NCI-H2171 (cell line): ENCODE measurements at regions not wholly inside any gene's neighbourhood (a gene's known extent, or its start where the extent isn't known, plus 50 kb on each side); places are given as distances from the start of the nearest gene placed in this dataset.

ENCODE experiments used
- DNase-seq: peaks from one replicate; lab custom pipeline; 2025; lab: John Stamatoyannopoulos, UW

DNA sequence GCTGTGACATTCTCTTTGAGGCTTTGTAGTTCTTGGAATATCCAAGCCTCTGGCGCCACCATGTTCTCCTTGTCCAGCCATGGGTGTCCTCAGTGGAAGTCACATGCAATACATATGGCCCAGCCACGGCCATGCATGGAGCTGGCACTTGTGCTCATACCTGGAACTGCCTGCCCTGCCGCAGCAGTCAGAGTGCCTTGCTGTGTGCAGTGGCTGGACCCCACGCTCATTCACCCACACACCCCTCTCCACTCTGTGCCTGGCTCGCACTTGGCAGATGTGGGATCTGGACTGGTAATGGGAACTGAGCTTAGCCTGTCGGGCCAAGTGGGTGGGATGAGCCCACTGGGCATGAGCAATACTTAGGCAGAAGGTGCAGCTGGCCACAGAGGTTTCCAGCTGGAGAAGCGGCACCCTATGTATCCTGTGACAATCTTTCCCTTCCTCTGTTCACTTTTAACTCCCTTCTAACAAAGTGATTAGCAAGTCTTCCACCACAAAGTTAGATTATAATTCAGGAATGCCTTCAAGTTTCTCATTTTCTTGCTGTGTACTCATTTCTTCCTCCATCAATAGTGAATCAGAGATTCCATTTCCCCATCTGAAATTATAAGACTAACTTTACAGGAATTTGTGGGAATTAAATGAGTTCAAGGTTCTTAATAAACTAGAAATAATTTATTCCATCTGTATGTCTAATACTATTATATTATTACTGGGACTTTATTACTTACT, 351.6 kb upstream of the NCAM2 start:
- DNase-seq = no peak

DNA sequence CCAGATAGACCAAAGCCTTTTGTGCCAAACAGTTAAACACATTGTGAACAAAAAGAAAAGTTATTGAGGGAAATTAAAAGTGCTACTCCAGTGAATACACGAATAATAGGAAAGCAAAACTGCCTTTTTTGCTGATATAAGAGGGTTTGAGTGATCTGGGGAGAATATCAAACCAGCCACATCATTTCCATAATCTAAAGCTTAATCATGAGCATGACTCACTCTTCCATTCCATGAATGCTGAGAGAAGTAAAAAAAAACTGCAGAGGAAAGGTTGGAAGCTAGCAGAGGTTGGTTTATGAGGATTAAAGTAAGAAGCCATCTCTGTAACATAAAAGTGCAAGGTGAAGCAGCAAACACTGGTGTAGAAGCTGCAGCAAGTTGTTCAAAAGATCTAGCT, 350.6 kb upstream of the NCAM2 start:
- DNase-seq = no peak

DNA sequence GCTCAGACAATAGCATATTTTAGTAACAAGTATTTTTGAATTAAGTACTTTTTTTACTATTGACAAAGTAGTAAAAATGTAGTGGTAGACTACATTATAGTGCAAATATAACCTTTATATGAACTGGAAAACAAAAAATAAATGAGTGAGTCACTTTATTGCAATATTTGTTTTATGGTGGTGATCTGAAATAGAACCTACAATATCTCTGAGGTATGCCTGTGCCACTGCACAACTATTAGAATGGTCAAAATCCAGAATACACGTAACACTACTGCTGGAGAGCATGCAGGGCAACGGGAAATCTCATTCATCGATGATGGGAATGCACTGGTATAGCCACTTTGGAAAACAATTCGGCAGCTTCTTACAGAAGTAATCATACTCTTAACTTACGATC, 349.0 kb upstream of the NCAM2 start:
- DNase-seq = no peak

DNA sequence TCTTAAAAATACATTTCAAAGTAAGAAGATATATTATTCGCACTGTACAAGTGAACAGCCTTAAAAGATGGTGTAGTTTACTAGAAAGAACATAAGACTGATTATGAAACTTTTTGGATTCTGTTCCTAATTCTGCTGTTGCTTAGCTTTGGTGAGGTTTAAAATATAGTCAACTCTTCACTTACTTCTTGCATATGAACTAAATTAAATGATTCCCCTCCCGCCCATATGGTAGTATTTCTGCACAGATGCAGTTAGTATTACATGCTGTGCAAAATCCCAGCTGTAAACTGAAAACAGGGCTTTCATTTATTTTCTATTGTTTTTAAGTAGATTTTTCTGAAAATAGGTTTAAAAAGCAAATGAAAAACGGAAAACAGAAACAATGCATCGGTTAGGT, 345.4 kb upstream of the NCAM2 start:
- DNase-seq = no peak

DNA sequence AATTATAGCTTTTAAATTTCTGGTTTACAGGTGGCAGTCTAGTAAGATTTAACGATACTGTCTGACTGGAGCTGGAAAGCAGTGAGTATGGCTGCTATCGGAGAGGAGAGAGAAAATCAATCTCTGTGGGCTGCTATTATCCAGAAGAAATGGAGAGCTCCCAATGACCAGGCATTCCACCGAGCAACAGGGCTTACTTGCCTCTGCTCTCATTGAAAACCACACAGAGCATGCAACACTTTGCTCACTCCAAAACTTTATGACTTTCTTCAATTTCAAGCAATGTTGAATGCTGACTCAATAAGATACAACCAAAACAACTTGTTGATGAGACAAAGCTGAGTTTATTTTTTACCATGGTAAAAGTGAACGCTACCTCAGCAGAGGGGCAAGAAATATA, 337.0 kb upstream of the NCAM2 start:
- no peak for DNase-seq

DNA sequence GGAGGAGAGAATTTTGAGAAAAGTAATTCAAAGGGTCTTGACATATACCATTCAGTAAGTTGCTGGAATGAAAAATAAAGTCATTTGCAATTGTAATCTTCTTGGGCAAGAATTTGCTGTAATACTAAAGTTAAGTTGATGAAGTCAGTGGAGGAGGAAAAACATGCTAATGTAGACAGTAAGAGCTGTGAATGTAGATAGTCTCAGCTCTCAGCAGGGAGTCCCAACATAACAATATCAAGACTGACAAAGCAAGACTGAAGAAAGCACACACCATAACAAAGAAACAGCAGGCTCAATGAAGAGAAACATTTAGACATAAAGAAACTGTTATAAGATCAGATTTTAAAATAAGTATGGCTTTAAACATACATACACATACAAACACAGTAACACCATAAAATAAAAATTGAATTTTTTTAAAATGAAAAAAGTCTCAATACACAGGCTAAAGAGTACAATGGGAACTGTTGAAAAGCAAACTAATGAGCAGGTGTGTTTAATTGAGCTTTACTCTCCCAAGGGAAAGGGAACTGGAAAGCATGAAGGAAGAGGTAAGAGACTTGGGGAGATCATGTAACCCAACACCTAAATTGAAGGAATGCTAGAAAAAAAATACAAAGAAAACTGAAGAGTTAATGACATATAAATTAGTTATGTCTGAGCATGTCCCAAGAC, 336.3 kb upstream of the NCAM2 start:
- peak; percentile 9 for DNase-seq

DNA sequence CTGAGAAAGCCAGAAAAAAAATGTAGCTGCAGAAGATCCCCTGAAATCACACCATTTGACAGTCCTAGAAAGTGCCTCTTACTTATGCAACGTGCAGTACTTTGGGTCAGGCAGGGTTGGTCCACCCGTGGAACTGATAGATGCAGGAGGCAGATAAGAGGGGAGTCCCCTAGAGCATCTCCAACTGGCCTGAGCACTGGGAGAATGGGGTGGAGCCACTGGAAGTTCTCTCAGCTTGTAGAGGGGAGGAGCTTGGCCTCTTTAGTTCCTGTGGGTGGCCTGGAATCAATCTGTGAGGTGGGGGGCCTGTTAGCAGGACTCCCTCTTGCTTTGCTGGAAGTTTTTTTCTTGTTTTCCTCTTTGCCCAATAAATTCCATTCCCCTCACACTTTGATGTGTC, 335.7 kb upstream of the NCAM2 start:
- no peak for DNase-seq

DNA sequence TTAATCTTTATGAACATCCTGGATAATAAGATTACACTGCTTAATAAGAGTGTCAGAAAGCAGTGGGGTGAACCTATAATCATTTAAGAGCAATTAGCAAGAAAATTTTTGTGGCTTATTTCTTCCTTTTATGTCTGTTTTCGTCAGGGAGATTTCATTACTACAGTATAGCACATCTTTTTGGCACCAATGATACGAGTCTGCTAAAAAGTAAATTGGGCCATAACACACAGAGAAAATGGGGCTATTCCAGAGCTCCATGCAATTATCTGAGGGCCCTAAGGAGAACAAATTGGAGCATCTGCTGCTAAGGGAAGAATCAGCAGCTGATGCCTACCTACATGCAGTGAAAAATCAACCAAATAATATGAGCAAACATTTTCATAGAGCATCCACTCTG, 330.3 kb upstream of the NCAM2 start:
- no peak for DNase-seq

DNA sequence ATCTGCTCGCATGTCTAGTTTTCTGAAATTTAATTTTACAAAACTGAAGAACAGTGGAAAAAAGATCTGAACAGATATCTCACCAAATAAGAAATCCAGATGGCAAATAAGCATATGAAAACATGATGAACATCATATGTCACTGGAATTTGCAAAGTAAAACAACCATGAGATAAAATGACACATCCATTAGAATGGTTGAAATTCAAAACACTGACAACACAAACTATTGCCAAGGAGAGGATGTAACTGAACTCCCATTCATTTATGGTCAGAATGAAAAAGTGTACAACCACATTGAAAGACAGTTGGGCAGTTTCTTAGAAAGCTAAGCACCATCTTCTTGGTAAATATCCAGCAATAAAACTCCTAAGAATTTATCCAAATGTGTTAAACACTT, 312.7 kb upstream of the NCAM2 start:
- DNase-seq = no peak

DNA sequence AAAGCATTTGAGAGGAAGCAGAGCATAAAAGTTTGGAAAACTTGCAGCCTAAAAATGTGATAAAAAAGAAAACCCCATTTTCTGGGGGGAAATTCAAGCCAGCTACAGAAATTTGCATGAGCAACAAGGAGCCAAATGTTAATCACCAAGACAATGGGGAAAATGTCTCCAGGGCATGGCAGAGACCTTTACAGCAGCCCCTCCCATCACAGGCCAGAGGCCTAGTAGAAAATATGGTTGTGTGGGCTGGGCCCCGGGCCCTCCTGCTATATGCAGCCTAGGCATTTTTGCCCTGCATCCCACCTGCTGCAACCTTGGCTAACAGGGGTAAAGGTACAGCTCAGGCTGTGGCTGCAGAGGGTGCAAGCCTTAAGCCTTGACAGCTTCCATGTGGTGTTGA, 299.6 kb upstream of the NCAM2 start:
- DNase-seq = no peak

DNA sequence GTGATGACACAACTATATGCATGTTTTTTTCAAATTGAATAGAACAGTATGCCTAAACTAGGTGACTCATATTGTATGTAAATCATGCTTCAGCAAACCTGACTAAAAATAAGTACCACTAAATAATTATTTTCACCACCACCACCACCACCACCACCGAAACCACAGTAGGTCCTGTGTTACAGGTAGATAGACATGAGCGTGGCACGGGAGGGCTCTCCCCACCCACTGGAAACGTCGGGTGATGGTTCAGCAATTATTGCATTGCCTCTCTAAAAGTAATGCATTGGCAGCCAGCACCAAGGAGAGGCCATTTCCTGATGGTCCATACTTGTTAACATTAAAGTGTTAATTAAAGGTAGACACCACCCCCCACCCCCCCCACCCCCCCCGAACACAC, 297.0 kb upstream of the NCAM2 start:
- DNase-seq = no peak

DNA sequence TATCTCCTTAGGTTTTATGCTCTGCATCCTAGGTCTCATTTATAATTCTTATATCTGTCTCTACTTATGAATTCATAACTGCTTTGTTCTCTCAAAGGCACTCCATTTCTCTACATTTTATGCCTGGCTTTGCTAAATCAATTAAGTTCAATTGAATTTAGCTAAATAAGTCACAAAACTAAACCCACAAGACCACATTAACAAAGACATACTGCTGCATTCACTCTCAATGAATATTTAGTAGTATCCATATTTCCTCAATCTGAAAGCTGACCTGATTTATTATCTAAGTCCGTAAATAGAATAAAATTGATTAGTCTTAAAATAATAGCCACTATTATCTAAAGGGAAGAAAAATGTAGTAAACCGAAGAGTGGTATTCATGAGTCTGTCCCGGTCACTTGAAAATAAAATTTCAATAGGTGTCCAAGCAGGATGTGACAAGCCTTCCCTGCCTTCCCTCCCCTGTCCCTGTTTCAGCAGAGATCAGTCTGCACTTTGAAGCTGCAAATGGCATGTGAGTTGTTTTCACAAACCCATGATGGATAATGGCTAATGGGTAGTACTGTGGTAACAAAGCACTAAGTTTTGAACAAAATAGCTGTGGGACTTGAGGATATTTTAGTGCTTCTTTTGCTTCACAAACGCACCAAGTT, 295.0 kb upstream of the NCAM2 start:
- no peak for DNase-seq

DNA sequence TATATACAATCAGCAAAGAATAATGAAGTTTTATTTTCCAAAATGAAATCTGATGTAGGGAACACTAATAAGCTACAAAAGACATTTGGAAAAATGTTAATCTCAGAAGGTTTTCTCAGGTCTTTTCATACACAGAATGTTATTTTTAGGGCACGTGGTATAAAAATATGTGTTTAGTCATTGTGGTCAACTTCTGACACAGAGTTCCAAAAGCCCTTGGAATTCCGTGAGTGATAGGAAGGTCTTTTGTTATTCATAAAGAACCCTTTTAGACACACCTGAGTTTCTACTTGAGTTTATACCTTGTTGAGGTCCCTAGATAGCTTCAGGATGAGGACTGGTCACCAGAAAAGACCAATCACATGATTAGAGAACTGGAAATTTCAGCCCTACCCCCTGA, 277.6 kb upstream of the NCAM2 start:
- no peak for DNase-seq

DNA sequence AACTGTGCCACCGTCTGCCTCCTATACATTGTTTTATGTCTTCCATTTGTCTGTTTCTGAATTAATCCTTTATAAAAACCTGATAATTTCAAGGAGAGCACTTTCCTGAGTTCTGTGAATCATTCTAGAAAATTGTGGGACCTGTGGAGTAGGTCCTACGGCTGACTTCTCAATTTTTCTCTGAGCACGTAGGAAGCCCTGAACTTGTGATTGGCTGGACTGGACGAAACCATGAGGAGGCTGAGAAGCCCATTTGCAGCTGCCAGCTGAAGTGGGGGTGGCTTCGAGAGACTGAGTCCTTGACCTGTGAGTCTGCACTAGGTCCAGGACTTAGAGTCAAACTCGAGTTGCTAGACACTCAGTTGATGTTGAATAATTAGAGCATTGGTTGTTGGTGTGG, 277.1 kb upstream of the NCAM2 start:
- DNase-seq = no peak

DNA sequence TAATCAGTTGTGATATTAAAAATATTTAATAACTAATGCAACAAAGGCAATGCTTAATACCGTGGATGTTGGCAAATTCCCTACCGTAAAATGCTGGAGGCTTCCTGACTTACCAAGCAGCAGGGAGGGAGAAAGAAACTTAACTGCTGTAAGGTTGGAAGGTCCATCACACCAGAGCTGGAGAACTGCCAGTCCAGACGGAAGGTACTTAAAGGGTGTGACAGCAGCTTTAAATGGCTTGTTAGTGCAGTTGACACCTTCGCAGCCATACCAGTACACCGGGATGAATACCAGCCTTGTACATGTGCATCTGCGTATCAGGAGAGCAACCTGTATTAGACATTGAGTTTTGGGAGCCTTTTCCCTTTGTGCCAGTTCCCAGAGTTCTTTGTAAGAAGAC, 269.5 kb upstream of the NCAM2 start:
- DNase-seq = no peak

DNA sequence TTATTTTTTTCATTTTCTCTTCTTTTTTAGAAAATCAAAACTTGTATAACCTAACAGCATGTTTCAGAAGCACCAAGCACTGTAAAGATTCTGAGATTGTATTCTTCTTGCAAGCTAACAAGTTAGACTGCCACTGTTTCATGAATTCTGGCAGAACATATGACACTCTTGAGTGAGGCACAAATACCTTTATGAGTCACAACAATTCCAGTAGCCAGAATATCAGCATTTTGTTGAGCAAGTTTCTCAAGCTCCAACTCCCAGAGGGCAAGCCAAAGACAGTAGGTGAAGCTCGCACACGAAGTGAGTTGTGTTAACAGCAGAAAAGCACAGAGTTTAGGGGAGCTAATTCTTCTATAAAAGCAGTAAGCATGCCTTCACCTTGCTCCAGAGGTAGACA, 268.8 kb upstream of the NCAM2 start:
- DNase-seq = no peak

DNA sequence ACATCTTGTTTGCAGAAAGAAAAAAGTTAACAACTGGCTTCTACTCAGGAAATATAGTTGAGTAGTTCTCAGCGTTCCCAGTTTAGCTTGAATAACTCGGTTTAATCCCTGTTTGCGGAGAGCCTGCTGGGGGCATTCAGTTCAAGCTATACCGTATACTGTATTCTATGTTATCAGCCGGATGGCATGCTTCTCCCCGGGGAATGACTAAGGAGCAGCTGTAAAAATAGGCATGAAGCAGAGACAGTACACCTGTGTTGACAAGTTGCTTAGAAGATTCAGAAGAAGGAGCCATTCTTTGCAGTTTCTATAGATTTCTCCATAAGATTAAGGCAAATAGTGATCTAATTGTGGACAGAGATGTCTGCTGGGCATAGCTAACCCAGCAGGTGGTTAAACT, 267.8 kb upstream of the NCAM2 start:
- no peak for DNase-seq

DNA sequence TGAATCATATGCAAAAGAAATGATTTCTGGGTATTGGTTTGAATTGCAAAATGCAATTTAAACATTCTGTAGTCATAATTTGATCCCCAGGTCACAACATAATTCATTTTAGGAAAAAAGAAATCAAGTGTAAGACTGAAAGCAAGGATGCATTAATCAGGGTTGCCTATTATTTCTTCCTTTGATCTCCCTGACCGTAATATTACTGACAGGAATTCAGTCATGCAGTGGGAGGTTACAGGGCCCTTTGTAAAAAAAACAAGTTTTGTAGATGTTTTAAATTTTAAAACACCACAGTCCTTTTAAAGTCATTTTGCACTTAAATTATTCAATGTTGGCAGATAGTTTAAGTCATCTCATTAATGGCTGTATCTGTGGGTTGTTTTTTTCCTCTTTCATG, 263.0 kb upstream of the NCAM2 start:
- no peak for DNase-seq

DNA sequence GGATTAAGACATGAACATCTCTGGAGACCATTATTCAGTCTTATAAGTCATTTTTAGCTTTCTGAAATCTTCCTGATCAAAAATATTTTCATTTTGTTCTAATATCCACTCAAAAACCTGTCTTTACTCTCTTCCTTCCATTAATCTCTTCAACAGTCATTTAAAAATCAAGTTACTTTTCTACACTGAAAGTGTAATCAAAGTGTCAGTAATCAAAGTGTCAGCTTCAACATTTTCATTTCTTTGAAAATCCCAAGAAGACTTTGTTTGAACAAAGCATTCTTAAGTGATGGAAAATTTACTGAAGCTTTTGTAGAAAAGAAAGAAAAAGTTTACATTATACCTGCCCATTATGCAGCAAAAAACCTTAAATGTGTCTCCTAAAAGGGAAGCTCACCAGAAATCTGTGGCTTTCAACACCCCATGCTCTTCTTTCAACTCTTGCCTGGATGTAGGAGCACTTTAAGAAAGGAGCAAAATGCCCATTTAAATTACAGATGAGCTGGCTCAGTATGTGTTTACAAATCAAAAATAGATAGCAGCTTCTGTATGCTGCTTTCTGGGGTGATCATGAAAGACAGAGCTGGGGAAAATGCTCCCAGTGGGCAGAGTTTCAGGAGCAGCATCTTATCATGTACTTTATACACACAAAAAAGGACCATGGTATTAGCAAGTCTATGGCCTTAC, 260.8 kb upstream of the NCAM2 start:
- no peak for DNase-seq

DNA sequence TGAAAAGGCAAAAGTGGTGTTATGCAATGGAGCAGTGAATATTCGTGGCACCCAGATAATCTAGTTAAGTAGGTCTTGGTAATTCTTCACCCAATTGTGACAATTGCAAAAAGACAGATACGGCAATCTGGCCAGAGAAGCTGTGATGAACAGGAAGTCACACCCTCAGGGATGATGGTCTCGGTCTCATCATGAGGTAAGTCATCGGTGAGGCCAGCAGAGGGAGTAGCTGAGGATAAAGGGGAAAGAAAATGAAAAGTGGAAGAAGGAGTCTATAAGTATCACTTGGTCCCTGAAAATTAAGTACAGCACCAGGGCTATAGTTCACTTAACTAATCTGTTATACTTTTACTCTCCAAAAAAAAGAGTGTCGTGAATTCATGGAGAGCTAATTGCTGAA, 258.8 kb upstream of the NCAM2 start:
- DNase-seq = no peak

DNA sequence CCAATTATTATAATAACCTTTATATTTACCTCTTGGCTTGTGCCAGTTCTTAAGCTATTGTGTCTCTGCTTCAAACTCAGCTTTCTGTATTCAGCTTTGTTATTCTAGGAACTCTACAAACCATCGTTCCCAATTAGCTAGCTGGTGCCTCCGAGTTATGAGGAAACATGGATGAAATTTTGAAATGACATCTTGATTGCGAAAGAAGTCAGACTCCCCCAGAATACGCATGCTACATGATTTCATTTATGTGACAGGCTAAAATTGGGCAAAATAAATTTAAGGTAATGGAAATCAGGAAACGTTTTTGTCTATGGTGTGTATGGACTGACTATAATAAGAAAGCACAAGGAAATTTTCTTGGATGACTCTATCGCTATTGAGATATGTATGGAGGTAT, 256.8 kb upstream of the NCAM2 start:
- no peak for DNase-seq

DNA sequence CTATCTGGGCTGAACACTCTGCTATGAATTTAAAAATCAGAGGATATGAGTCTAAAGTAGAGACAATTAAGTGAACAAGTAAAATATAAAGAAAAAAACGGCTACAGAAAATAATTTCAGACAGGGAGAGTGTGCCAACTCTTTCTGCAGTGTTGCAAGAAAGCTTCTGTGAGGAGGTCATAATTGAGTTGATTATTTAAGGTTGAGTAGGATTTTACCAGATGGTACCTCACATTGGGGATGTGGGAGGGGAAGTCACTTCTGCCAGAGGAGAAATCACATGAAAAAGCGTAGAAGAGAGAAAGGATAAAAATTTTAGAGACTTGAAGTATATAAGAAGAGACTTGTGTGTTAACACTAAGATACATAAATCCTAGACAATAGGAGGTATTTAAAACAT, 238.0 kb upstream of the NCAM2 start:
- no peak for DNase-seq

DNA sequence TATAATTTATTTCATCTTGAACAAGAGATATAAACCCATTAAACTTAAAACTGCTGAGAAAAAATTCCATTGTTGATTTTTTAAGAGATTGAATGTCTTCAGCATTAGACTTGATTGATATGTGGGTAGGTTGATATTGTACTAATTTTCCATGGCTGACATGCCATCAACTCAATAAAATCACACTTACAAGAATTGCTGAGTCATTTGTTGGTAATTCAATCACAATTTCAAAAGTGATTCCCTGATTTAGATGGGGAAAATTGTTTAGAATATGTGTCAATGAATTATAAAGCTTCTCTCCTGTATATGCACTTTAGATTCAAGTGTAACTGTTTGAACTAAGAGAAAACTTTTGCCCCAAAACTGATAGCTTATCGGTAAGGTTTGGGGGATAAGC, 223.5 kb upstream of the NCAM2 start:
- DNase-seq = no peak
